ENCODE measurements at regions not wholly inside any gene's neighbourhood (a gene's known extent, or its start where the extent isn't known, plus 50 kb on each side); places are given as distances from the start of the nearest gene placed in this dataset.

- peaks cover 26% of the 10 kb centered on the region for H3K4me1 Mint-ChIP-seq (ENCODE audit: low read depth)
- H3K27me3 Mint-ChIP-seq (ENCODE audit: low read depth) = no peaks in the 10 kb centered on the region
- no peaks in the 10 kb centered on the region for H3K36me3 Mint-ChIP-seq (ENCODE audit: low read depth)
- H3K27ac Mint-ChIP-seq (ENCODE audit: unreplicated experiment) = peak overlapping the region; percentile 82
- DNase-seq (ENCODE audit: low spot score) = no peak
- no peak for TF ChIP-seq CTCF (IDR thresholded peaks at IDR 0.05)
- no peaks in the 10 kb centered on the region for H3K9me3 Mint-ChIP-seq (ENCODE audit: low read depth)
- H3K4me3 Mint-ChIP-seq (ENCODE audit: unreplicated experiment) = no peak overlapping the region
These were observed 101.6 kb upstream of the SPRY4 start for GRCh38 chr5:142426129-142427014.

- H3K27ac Mint-ChIP-seq (ENCODE audit: unreplicated experiment) = no peak overlapping the region
- DNase-seq (ENCODE audit: low spot score) = no peak
- peaks cover 26% of the 10 kb centered on the region for H3K4me1 Mint-ChIP-seq (ENCODE audit: low read depth)
- no peaks in the 10 kb centered on the region for H3K27me3 Mint-ChIP-seq (ENCODE audit: low read depth)
- H3K9me3 Mint-ChIP-seq (ENCODE audit: low read depth) = no peaks in the 10 kb centered on the region
- no peak for TF ChIP-seq CTCF (IDR thresholded peaks at IDR 0.05)
- no peaks in the 10 kb centered on the region for H3K36me3 Mint-ChIP-seq (ENCODE audit: low read depth)
- no peak overlapping the region for H3K4me3 Mint-ChIP-seq (ENCODE audit: unreplicated experiment)
These were observed 100.7 kb upstream of the SPRY4 start for GRCh38 chr5:142425286-142426065.

- no peak for TF ChIP-seq CTCF (IDR thresholded peaks at IDR 0.05)
- Mint-ChIP-seq H3K9me3 (ENCODE audit: low read depth) (no peaks in the 10 kb centered on the region), H3K36me3 (ENCODE audit: low read depth) (no peaks in the 10 kb centered on the region), H3K4me3 (ENCODE audit: unreplicated experiment) (no peak overlapping the region), H3K27me3 (ENCODE audit: low read depth) (no peaks in the 10 kb centered on the region), H3K27ac (ENCODE audit: unreplicated experiment) (no peak overlapping the region), H3K4me1 (ENCODE audit: low read depth) (peaks cover 28% of the 10 kb centered on the region)
- DNase-seq (ENCODE audit: low spot score) = no peak
These were observed 97.6 kb upstream of the SPRY4 start for GRCh38 chr5:142422429-142422828.

GRCh38 chr5:142421621-142422397 is 97.0 kb upstream of the SPRY4 start:
- TF ChIP-seq CTCF (IDR thresholded peaks at IDR 0.05) = no peak
- no peak overlapping the region for H3K27ac Mint-ChIP-seq (ENCODE audit: unreplicated experiment)
- H3K4me3 Mint-ChIP-seq (ENCODE audit: unreplicated experiment) = no peak overlapping the region
- H3K27me3 Mint-ChIP-seq (ENCODE audit: low read depth) = no peaks in the 10 kb centered on the region
- no peaks in the 10 kb centered on the region for H3K9me3 Mint-ChIP-seq (ENCODE audit: low read depth)
- H3K4me1 Mint-ChIP-seq (ENCODE audit: low read depth) = peaks cover 21% of the 10 kb centered on the region
- no peaks in the 10 kb centered on the region for H3K36me3 Mint-ChIP-seq (ENCODE audit: low read depth)
- DNase-seq (ENCODE audit: low spot score) = no peak

GRCh38 chr5:142421228-142421617 is 96.4 kb upstream of the SPRY4 start:
- Mint-ChIP-seq H3K36me3 (ENCODE audit: low read depth) (no peaks in the 10 kb centered on the region), H3K4me1 (ENCODE audit: low read depth) (peaks cover 16% of the 10 kb centered on the region), H3K27ac (ENCODE audit: unreplicated experiment) (no peak overlapping the region), H3K4me3 (ENCODE audit: unreplicated experiment) (no peak overlapping the region), H3K9me3 (ENCODE audit: low read depth) (no peaks in the 10 kb centered on the region), H3K27me3 (ENCODE audit: low read depth) (no peaks in the 10 kb centered on the region)
- no peak for TF ChIP-seq CTCF (IDR thresholded peaks at IDR 0.05)
- DNase-seq (ENCODE audit: low spot score) = no peak

Data from chondrocyte (in vitro differentiated cells).